ENCODE measurements at regions not wholly inside any gene's neighbourhood (a gene's known extent, or its start where the extent isn't known, plus 50 kb on each side); places are given as distances from the start of the nearest gene placed in this dataset.

DNA sequence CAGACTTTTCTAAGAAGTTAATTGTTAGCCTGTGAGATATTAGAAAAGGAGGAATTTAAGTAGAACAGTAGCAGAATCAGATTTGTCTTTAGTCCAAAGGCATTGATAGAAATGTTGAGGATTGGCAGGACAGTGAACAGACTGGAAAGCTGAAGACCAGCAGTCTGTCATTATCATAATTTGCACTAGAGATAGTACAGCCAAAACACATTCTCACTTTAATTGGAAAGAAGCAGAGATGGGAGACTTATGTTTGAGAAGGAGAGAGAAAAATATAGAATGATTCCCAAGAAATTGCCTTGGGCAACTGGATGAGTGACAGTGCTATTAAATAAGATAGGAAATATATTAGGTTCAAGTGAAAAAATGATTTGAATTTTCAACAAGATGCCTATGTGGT is 755.5 kb downstream of the SLITRK5 start:
- DNase-seq (ENCODE audit: low read depth), result no peak
- H3K4me3 ChIP-seq (ENCODE audit: low read depth, low read length), result no peak overlapping the region
- TF ChIP-seq, protein P1, sequence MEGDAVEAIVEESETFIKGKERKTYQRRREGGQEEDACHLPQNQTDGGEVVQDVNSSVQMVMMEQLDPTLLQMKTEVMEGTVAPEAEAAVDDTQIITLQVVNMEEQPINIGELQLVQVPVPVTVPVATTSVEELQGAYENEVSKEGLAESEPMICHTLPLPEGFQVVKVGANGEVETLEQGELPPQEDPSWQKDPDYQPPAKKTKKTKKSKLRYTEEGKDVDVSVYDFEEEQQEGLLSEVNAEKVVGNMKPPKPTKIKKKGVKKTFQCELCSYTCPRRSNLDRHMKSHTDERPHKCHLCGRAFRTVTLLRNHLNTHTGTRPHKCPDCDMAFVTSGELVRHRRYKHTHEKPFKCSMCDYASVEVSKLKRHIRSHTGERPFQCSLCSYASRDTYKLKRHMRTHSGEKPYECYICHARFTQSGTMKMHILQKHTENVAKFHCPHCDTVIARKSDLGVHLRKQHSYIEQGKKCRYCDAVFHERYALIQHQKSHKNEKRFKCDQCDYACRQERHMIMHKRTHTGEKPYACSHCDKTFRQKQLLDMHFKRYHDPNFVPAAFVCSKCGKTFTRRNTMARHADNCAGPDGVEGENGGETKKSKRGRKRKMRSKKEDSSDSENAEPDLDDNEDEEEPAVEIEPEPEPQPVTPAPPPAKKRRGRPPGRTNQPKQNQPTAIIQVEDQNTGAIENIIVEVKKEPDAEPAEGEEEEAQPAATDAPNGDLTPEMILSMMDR (conservative IDR thresholded peaks at IDR 0.05; ENCODE audit: low read depth, low read length), result no peak

DNA sequence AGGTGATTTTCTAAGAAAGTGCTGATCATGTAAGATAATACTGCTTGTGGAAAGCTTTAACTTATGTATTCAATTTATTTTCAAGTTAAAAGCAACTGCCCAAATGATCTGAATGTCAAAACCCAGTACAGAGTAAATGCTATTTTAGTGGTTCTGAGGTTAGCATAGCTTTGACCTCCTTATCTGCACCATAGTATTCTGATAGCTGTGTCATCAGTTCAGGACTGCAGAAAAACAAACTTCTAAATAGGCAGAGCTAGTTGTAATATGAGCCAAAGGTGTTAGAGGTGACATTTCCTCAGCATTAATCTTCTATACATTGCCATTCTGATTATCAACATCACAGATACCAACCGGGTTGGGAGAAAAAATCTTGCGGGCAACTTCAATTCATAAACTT is 758.7 kb downstream of the SLITRK5 start:
- TF ChIP-seq, protein P1 (conservative IDR thresholded peaks at IDR 0.05; ENCODE audit: low read depth, low read length), result no peak
- H3K4me3 ChIP-seq (ENCODE audit: low read depth, low read length), result no peak overlapping the region
- DNase-seq (ENCODE audit: low read depth), result no peak

GRCh38 chr13:88434953-88435352 is 763.8 kb downstream of the SLITRK5 start:
- TF ChIP-seq, protein P1 (conservative IDR thresholded peaks at IDR 0.05; ENCODE audit: low read depth, low read length), result no peak
- no peak overlapping the region for H3K4me3 ChIP-seq (ENCODE audit: low read depth, low read length)
- DNase-seq (ENCODE audit: low read depth), result no peak

GRCh38 chr13:88436974-88437373 is 765.8 kb downstream of the SLITRK5 start:
- no peak overlapping the region for H3K4me3 ChIP-seq (ENCODE audit: low read depth, low read length)
- DNase-seq (ENCODE audit: low read depth), result no peak
- TF ChIP-seq, protein P1 (conservative IDR thresholded peaks at IDR 0.05; ENCODE audit: low read depth, low read length), result no peak

DNA sequence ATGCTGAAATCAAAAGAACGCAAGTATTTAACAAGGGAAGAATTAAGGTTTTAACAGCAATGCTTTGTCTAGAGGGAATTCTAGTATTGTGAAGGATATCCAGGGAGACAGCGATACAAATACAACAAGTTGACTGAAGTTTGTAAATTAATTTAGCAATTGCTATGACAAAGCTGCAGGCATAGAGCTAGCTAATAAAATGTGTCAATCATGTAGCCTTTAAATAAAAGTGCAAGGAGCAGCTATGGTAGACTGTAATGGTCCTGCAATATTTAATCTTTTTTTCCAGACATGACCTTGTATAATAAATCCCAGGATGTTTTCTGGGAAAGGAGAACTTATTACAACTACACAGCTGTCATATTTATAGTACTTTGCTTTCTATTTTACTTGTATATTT is 779.3 kb downstream of the SLITRK5 start:
- H3K4me3 ChIP-seq (ENCODE audit: low read depth, low read length), result no peak overlapping the region
- TF ChIP-seq, protein P1 (conservative IDR thresholded peaks at IDR 0.05; ENCODE audit: low read depth, low read length), result no peak
- DNase-seq (ENCODE audit: low read depth), result no peak

- no peak for DNase-seq (ENCODE audit: low read depth)
- TF ChIP-seq, protein P1 (conservative IDR thresholded peaks at IDR 0.05; ENCODE audit: low read depth, low read length), result no peak
Observed at GRCh38 chr13:88456151-88456550, 785.0 kb downstream of the SLITRK5 start.

GRCh38 chr13:88459331-88459730 is 788.2 kb downstream of the SLITRK5 start:
- TF ChIP-seq, protein P1 (conservative IDR thresholded peaks at IDR 0.05; ENCODE audit: low read depth, low read length), result no peak
- no peak for DNase-seq (ENCODE audit: low read depth)
- no peak overlapping the region for H3K4me3 ChIP-seq (ENCODE audit: low read depth, low read length)

More at GRCh38 chr13:88456151-88456550, 785.0 kb downstream of the SLITRK5 start:
- H3K4me3 ChIP-seq (ENCODE audit: low read depth, low read length), result no peak overlapping the region

All from epithelial cell of proximal tubule (primary cell).